A549 (cell line): ENCODE measurements at regions not wholly inside any gene's neighbourhood (a gene's known extent, or its start where the extent isn't known, plus 50 kb on each side); places are given as distances from the start of the nearest gene placed in this dataset.

Experiments used
- ATAC-seq, 2 experiments: fragments of 200-7000 bp in 1 of 2; fragments of >200 bp in 1 of 2; cut with Nextera tagmentation in 1 of 2; cut with Tn5 transposase in 1 of 2; 3 replicates each; pipeline versions ENCODE4 v1.8.0 to v1.9.1; 2018 to 2020; ENCODE audit warnings: mild to moderate bottlenecking in 1 of 2, moderate library complexity in 1 of 2
- CTCF ChIA-PET: fragments of 300-600 bp; sonication (Branson Sonifier 250); formaldehyde crosslinking; extraction: SDS; loops from one replicate; lab custom pipeline; 2021; ENCODE audit warnings: antibody characterized with exemption, inconsistent platforms; lab: Yijun Ruan, JAX
- POLR2A ChIA-PET: fragments of 350-600 bp; formaldehyde crosslinking; extraction: SDS; loops from one replicate; lab custom pipeline; 2021; ENCODE audit warnings: antibody characterized with exemption, inconsistent platforms; lab: Yijun Ruan, JAX
- DNase-seq, 2 experiments: peaks; one replicate each; pipeline versions ENCODE4 v3.0.0 to v3.0.0-alpha.2; 2011 to 2016; ENCODE audit warnings: low read depth in 1 of 2, low spot score in 1 of 2
- FAIRE-seq: peaks from 2 replicates; lab custom pipeline; 2011; peaks lifted over from hg19 to GRCh38; lab: Jason Lieb, UNC
- H3K27ac ChIP-seq, 2 experiments: fragments of >200 bp; sonication (Bioruptor Twin); formaldehyde crosslinking; 3 replicates each; pipeline ENCODE4 v1.5.1; 2016 to 2017
- H3K4me1 ChIP-seq: fragments of >200 bp; sonication (Bioruptor Twin); formaldehyde crosslinking; 3 replicates; pipeline ENCODE4 v1.6.1; 2016
- H3K4me2 ChIP-seq: fragments of >200 bp; sonication (Bioruptor Twin); formaldehyde crosslinking; 3 replicates; pipeline ENCODE4 v1.6.1; 2016
- H3K4me3 ChIP-seq: fragments of >200 bp; sonication (Bioruptor Twin); formaldehyde crosslinking; 3 replicates; pipeline ENCODE4 v1.5.1; 2016
- H3K9me3 ChIP-seq: fragments of >200 bp; sonication (Bioruptor Twin); formaldehyde crosslinking; 3 replicates; pipeline ENCODE4 v1.6.1; 2016
- BHLHE40 ChIP-seq: IDR thresholded peaks from 2 replicates; pipeline ENCODE4 v1.6.1; 2012; ENCODE audit warnings: low read depth, low read length, inconsistent platforms
- CBX2 ChIP-seq: fragments of 200-600 bp; sonication (generic); IDR thresholded peaks from 2 replicates; pipeline ENCODE4 v1.6.1; 2016; ENCODE audit warnings: low read depth, mild to moderate bottlenecking, borderline replicate concordance
- CBX8 ChIP-seq: fragments of 200-600 bp; sonication (generic); IDR thresholded peaks from 2 replicates; pipeline ENCODE4 v1.6.1; 2016
- CEBPB ChIP-seq, 2 experiments: fragments of >200 bp in 1 of 2; sonication (Bioruptor Twin) in 1 of 2; formaldehyde crosslinking in 1 of 2; IDR thresholded peaks; 2 replicates each; pipeline ENCODE4 v1.6.1; 2012 to 2016
- CHD4 ChIP-seq: fragments of 200-600 bp; sonication (generic); IDR thresholded peaks from 2 replicates; pipeline ENCODE4 v1.6.1; 2016; ENCODE audit warnings: antibody characterized with exemption, mild to moderate bottlenecking, borderline replicate concordance
- EHMT2 ChIP-seq: fragments of 200-600 bp; sonication (generic); IDR thresholded peaks from 2 replicates; pipeline ENCODE4 v1.6.1; 2016; ENCODE audit warnings: antibody characterized with exemption, low read depth, mild to moderate bottlenecking, moderate library complexity
- EP300 ChIP-seq, 2 experiments: fragments of >200 bp; sonication (Bioruptor Twin); formaldehyde crosslinking; IDR thresholded peaks; 2 replicates in 1 of 2; 3 replicates in 1 of 2; pipeline ENCODE4 v1.6.1; 2016 to 2017
- FOSB ChIP-seq: fragments of 250-450 bp; sonication (Bioruptor Pico); IDR thresholded peaks from 2 replicates; pipeline ENCODE4 v1.5.0; 2020; ENCODE audit warnings: mild to moderate bottlenecking, moderate library complexity
- HEYL ChIP-seq: fragments of 250-450 bp; sonication (Bioruptor Pico); IDR thresholded peaks from 2 replicates; pipeline ENCODE4 v1.8.0; 2021; ENCODE audit warnings: mild to moderate bottlenecking, moderate library complexity
- HOXA7 ChIP-seq: fragments of 250-450 bp; sonication (Bioruptor Pico); IDR thresholded peaks from 2 replicates; pipeline ENCODE4 v1.5.0; 2020; ENCODE audit warnings: mild to moderate bottlenecking, moderate library complexity
- HOXB13 ChIP-seq: fragments of 250-450 bp; sonication (Bioruptor Pico); IDR thresholded peaks from 2 replicates; pipeline ENCODE4 v1.5.0; 2020; ENCODE audit warnings: low read depth, mild to moderate bottlenecking, moderate library complexity
- HOXB5 ChIP-seq: fragments of 250-450 bp; sonication (Bioruptor Pico); IDR thresholded peaks from 2 replicates; pipeline ENCODE4 v1.5.0; 2020; ENCODE audit warnings: mild to moderate bottlenecking, moderate library complexity
- JUN ChIP-seq, 2 experiments: fragments of >200 bp; sonication (Bioruptor Twin); formaldehyde crosslinking; IDR thresholded peaks; 2 replicates in 1 of 2; 3 replicates in 1 of 2; pipeline ENCODE4 v1.6.1; 2016 to 2017
- JUNB ChIP-seq: fragments of >200 bp; sonication (Bioruptor Twin); formaldehyde crosslinking; IDR thresholded peaks from 2 replicates; pipeline ENCODE4 v1.6.1; 2016
- MAZ ChIP-seq: fragments of 150-350 bp; IDR thresholded peaks from 2 replicates; pipeline ENCODE4 v1.6.1; 2014; ENCODE audit warnings: antibody characterized with exemption, low read depth, low read length, borderline replicate concordance
- NPAS2 ChIP-seq: fragments of 250-450 bp; sonication (Bioruptor Pico); IDR thresholded peaks from 2 replicates; pipeline ENCODE4 v1.8.0; 2022; ENCODE audit warnings: mild to moderate bottlenecking, moderate library complexity, borderline replicate concordance
- NR3C1 ChIP-seq: fragments of >200 bp; sonication (Bioruptor Twin); formaldehyde crosslinking; IDR thresholded peaks from 3 replicates; pipeline ENCODE4 v1.6.1; 2017
- RARB ChIP-seq: fragments of 250-450 bp; sonication (Bioruptor Pico); IDR thresholded peaks from 2 replicates; pipeline ENCODE4 v1.8.0; 2021; ENCODE audit warnings: mild to moderate bottlenecking, moderate library complexity
- SMC3 ChIP-seq: fragments of >200 bp; sonication (Bioruptor Twin); formaldehyde crosslinking; IDR thresholded peaks from 3 replicates; pipeline ENCODE4 v1.6.1; 2018; ENCODE audit warnings: inconsistent platforms
- TFCP2L1 ChIP-seq: fragments of 250-450 bp; sonication (Bioruptor Pico); IDR thresholded peaks from 2 replicates; pipeline ENCODE4 v1.5.0; 2021; ENCODE audit warnings: mild to moderate bottlenecking
- ZC3H11A ChIP-seq: fragments of 450-650 bp; IDR thresholded peaks from 2 replicates; pipeline ENCODE4 v1.6.1; 2014; ENCODE audit warnings: antibody characterized with exemption, mild to moderate bottlenecking
- ZFP36 ChIP-seq: fragments of 450-650 bp; IDR thresholded peaks from 2 replicates; pipeline ENCODE4 v1.6.1; 2014; ENCODE audit warnings: borderline replicate concordance; ENCODE audit not compliant: partially characterized antibody
- ZNF302 ChIP-seq: fragments of 250-450 bp; sonication (Bioruptor Pico); IDR thresholded peaks from 2 replicates; pipeline ENCODE4 v1.9.0; 2021; ENCODE audit warnings: inconsistent platforms, mild to moderate bottlenecking, moderate library complexity
- WGBS: methylation state at CpG from one replicate; pipeline ENCODE4 v1.1.6; 2017; ENCODE audit errors: missing lambda C conversion rate; 5-methylcytosine and 5-hydroxymethylcytosine counted together
- TF ChIP-seq, protein P1 (sequence below): fragments of >200 bp; sonication (Bioruptor Twin); formaldehyde crosslinking; IDR thresholded peaks from 3 replicates; pipeline ENCODE4 v1.5.1; 2016
- TF ChIP-seq, protein P2 (sequence below): fragments of 450-650 bp; IDR thresholded peaks from 2 replicates; pipeline ENCODE4 v1.6.1; 2014; ENCODE audit warnings: antibody characterized with exemption
- TF ChIP-seq, protein P3 (sequence below): IDR thresholded peaks from 2 replicates; pipeline ENCODE4 v1.6.1; 2012
- TF ChIP-seq, protein P4 (sequence below): fragments of 250-450 bp; sonication (Bioruptor Pico); IDR thresholded peaks from 2 replicates; pipeline ENCODE4 v1.5.0; 2020; ENCODE audit warnings: low read depth, mild to moderate bottlenecking, moderate library complexity
- TF ChIP-seq, protein P5 (sequence below): fragments of 200-600 bp; sonication (generic); IDR thresholded peaks from 2 replicates; pipeline ENCODE4 v1.6.1; 2016; ENCODE audit warnings: antibody characterized with exemption, mild to moderate bottlenecking, moderate library complexity

DNA sequence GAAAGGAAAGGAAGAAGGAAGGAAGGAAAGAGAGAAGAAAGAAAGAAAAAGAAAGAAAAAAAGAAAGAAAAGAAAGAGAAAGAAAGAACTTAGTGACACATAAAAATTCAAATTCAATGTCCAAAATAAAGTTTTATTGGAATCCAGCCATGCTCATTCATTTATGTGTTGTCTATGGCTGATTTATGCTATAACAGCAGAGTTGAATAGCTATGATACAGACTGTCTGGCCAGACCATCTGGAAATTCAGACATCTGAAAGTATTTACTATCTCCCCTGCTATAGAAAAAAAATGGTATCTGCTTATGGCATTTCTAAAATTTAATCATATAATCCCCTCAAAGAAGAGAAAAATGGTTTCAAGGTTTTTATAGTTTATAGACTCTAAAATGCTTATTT is 79.4 kb upstream of the RRP15 start:
- Histone ChIP-seq H3K9me3 (no peaks in the 10 kb centered on the region), H3K4me3 (no peak overlapping the region), H3K4me1 (peaks cover 20% of the 10 kb centered on the region), H3K27ac (no peak overlapping the region), H3K4me2 (no peak overlapping the region)
- DNase-seq (no peak), ATAC-seq (no peak), FAIRE-seq (no peak)
- no peak for TF ChIP-seq HOXB13 (CRISPR knock-in tag)
- ChIA-PET CTCF (no interaction called here), POLR2A (no interaction called here)

DNA sequence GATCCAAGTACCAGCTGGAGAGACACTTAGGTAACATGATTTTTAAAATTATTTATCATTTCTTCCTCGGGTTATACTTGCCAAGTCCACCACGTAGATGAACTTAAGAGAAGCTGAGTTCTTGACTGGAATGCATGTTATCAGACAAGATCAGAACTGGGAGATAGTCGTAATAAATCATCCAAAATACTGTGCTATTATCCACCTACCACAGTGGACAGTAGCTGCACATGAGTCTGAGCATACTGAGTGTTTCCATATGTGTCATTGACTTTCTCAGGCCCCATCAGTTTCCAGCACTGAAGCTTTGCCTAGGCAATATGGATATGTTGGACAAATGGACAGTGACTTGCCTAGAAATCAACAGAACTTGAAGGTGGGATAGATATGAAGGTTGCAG is 77.9 kb upstream of the RRP15 start:
- peak overlapping the region in 1 of 2 experiments; percentile 49; a peak in 2 of 6 replicates for H3K27ac ChIP-seq
- 60% methylated on average over 3 of the region's 3 CpGs for WGBS
- H3K4me2 ChIP-seq = no peak overlapping the region
- DNase-seq (no peak), ATAC-seq (no peak), FAIRE-seq (no peak)
- no peaks in the 10 kb centered on the region for H3K9me3 ChIP-seq
- TF ChIP-seq, protein P1, sequence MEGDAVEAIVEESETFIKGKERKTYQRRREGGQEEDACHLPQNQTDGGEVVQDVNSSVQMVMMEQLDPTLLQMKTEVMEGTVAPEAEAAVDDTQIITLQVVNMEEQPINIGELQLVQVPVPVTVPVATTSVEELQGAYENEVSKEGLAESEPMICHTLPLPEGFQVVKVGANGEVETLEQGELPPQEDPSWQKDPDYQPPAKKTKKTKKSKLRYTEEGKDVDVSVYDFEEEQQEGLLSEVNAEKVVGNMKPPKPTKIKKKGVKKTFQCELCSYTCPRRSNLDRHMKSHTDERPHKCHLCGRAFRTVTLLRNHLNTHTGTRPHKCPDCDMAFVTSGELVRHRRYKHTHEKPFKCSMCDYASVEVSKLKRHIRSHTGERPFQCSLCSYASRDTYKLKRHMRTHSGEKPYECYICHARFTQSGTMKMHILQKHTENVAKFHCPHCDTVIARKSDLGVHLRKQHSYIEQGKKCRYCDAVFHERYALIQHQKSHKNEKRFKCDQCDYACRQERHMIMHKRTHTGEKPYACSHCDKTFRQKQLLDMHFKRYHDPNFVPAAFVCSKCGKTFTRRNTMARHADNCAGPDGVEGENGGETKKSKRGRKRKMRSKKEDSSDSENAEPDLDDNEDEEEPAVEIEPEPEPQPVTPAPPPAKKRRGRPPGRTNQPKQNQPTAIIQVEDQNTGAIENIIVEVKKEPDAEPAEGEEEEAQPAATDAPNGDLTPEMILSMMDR = no peak
- no peak for TF ChIP-seq CBX2
- TF ChIP-seq ZFP36 = no peak
- TF ChIP-seq TFCP2L1 (CRISPR knock-in tag) = no peak
- TF ChIP-seq CHD4 = no peak
- no peak for TF ChIP-seq EP300 (IDR thresholded peaks at IDR 0.05)
- no peak for TF ChIP-seq EHMT2
- TF ChIP-seq SMC3 = no peak
- no peak for TF ChIP-seq HOXA7 (CRISPR knock-in tag)
- no peak for TF ChIP-seq HOXB5 (CRISPR knock-in tag)
- TF ChIP-seq, protein P2, sequence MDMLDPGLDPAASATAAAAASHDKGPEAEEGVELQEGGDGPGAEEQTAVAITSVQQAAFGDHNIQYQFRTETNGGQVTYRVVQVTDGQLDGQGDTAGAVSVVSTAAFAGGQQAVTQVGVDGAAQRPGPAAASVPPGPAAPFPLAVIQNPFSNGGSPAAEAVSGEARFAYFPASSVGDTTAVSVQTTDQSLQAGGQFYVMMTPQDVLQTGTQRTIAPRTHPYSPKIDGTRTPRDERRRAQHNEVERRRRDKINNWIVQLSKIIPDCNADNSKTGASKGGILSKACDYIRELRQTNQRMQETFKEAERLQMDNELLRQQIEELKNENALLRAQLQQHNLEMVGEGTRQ = no peak
- TF ChIP-seq BHLHE40 = no peak
- TF ChIP-seq HEYL (CRISPR knock-in tag) = no peak
- TF ChIP-seq RARB (CRISPR knock-in tag) = no peak
- TF ChIP-seq FOSB (CRISPR knock-in tag) = no peak
- TF ChIP-seq CBX8 = no peak
- TF ChIP-seq, protein P3, sequence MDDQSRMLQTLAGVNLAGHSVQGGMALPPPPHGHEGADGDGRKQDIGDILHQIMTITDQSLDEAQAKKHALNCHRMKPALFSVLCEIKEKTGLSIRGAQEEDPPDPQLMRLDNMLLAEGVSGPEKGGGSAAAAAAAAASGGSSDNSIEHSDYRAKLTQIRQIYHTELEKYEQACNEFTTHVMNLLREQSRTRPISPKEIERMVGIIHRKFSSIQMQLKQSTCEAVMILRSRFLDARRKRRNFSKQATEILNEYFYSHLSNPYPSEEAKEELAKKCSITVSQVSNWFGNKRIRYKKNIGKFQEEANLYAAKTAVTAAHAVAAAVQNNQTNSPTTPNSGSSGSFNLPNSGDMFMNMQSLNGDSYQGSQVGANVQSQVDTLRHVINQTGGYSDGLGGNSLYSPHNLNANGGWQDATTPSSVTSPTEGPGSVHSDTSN = no peak
- no peak for TF ChIP-seq ZNF302
- ChIA-PET POLR2A (no interaction called here), CTCF (no interaction called here)
- H3K4me1 ChIP-seq = peaks cover 33% of the 10 kb centered on the region
- H3K4me3 ChIP-seq = no peak overlapping the region

DNA sequence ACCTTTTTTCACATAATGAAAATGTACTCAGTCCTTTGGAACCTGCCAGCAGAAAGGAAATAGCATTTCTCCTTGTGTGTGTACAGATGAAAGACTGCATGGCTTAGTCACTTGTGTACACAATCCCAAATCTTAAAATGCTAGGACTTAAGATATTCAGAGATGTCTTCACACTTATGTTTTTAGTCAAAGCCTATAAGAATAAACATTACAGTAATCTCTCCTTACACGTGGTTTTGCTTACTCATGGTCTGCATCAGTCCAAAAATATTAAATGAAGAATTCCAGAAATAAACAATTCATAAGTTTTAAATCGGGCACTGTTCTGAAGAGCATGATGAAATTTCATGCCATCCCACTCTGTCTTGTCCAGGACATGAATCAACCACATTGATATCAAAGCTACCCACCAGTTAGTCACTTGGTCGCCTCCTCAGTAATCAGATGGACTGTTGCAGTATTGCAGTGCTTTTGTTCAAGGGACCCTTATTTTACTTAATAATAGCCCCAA is 75.7 kb upstream of the RRP15 start:
- peak overlapping the region; percentile 62 for H3K4me2 ChIP-seq
- 7% methylated on average over 3 of the region's 3 CpGs for WGBS
- H3K9me3 ChIP-seq = no peaks in the 10 kb centered on the region
- peaks cover 33% of the 10 kb centered on the region for H3K4me1 ChIP-seq
- peak; percentile 92 to 99 for ATAC-seq
- peak; percentile 91 for FAIRE-seq
- ChIA-PET CTCF (interaction anchor here (1.2 to 2.2 kb wide), 2 partner anchors 16 to 90 kb away, joined by 4 to 8 read pairs; no protein-coding TSS in a partner anchor), POLR2A (no interaction called here)
- DNase-seq = peak; percentile 14 to 63
- H3K27ac ChIP-seq = peak overlapping the region; percentile 77 to 84
- H3K4me3 ChIP-seq = no peak overlapping the region
- TF ChIP-seq MAZ = no peak
- no peak for TF ChIP-seq ZNF302
- TF ChIP-seq JUNB = peak; percentile 98
- TF ChIP-seq, protein P4, sequence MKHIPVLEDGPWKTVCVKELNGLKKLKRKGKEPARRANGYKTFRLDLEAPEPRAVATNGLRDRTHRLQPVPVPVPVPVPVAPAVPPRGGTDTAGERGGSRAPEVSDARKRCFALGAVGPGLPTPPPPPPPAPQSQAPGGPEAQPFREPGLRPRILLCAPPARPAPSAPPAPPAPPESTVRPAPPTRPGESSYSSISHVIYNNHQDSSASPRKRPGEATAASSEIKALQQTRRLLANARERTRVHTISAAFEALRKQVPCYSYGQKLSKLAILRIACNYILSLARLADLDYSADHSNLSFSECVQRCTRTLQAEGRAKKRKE (CRISPR knock-in tag) = no peak
- TF ChIP-seq RARB (CRISPR knock-in tag) = no peak
- TF ChIP-seq JUN (IDR thresholded peaks at IDR 0.05) = peak; percentile 81 to 91; a peak in 4 of 5 replicates
- TF ChIP-seq, protein P5, sequence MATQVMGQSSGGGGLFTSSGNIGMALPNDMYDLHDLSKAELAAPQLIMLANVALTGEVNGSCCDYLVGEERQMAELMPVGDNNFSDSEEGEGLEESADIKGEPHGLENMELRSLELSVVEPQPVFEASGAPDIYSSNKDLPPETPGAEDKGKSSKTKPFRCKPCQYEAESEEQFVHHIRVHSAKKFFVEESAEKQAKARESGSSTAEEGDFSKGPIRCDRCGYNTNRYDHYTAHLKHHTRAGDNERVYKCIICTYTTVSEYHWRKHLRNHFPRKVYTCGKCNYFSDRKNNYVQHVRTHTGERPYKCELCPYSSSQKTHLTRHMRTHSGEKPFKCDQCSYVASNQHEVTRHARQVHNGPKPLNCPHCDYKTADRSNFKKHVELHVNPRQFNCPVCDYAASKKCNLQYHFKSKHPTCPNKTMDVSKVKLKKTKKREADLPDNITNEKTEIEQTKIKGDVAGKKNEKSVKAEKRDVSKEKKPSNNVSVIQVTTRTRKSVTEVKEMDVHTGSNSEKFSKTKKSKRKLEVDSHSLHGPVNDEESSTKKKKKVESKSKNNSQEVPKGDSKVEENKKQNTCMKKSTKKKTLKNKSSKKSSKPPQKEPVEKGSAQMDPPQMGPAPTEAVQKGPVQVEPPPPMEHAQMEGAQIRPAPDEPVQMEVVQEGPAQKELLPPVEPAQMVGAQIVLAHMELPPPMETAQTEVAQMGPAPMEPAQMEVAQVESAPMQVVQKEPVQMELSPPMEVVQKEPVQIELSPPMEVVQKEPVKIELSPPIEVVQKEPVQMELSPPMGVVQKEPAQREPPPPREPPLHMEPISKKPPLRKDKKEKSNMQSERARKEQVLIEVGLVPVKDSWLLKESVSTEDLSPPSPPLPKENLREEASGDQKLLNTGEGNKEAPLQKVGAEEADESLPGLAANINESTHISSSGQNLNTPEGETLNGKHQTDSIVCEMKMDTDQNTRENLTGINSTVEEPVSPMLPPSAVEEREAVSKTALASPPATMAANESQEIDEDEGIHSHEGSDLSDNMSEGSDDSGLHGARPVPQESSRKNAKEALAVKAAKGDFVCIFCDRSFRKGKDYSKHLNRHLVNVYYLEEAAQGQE = no peak
- TF ChIP-seq CEBPB (IDR thresholded peaks at IDR 0.05) = peak; percentile 24 to 69
- TF ChIP-seq NPAS2 (CRISPR knock-in tag) = no peak
- TF ChIP-seq NR3C1 = no peak
- no peak for TF ChIP-seq BHLHE40
- no peak for TF ChIP-seq ZC3H11A
